K562 (cell line): ENCODE measurements at regions not wholly inside any gene's neighbourhood (a gene's known extent, or its start where the extent isn't known, plus 50 kb on each side); places are given as distances from the start of the nearest gene placed in this dataset.

Experiments used
- ATAC-seq: fragments of 200-7000 bp; cut with Tn5 transposase; 3 replicates; pipeline ENCODE4 v1.9.1; 2020; ENCODE audit warnings: moderate library complexity
- BruUV-seq: library from RNA; stranded (reverse); fragments of 400-500 nt; replicated peaks from 2 replicates; lab custom pipeline; 2021; lab: Mats Ljungman, UMichigan
- CTCF ChIA-PET: fragments of 300-600 bp; formaldehyde crosslinking; extraction: SDS; loops from one replicate; lab custom pipeline; 2021; ENCODE audit warnings: low intra/inter-chr PET ratio; lab: Yijun Ruan, JAX
- POLR2A ChIA-PET: fragments of 300-600, 350-650 bp; sonication (Branson Sonifier 250); formaldehyde crosslinking; extraction: SDS; loops from one replicate; lab custom pipeline; 2021; ENCODE audit warnings: antibody characterized with exemption, inconsistent platforms; lab: Yijun Ruan, JAX
- DNase-seq, 4 experiments: peaks; one replicate each; pipeline versions ENCODE4 v3.0.0 to v3.0.0-alpha.2; 2011 to 2018; ENCODE audit warnings: low spot score in 3 of 4, mixed read lengths in 3 of 4; ENCODE audit errors: extremely low read depth in 1 of 4
- FAIRE-seq: peaks from 2 replicates; lab custom pipeline; 2011; peaks lifted over from hg19 to GRCh38; lab: Jason Lieb, UNC
- H2AFZ ChIP-seq: 2 replicates; pipeline ENCODE4 v1.6.0; 2011; ENCODE audit warnings: low read depth, low read length, control low read depth, inconsistent platforms
- H3K27ac ChIP-seq: fragments of 200-600 bp; 3 replicates; pipeline ENCODE4 v1.8.0; 2011; ENCODE audit warnings: low read depth, mild to moderate bottlenecking, control low read depth, inconsistent platforms, low read length, moderate library complexity, mixed read lengths; ENCODE audit errors: extremely low read depth
- H3K27me3 ChIP-seq, 2 experiments: fragments of 300-600 bp in 1 of 2; 2 replicates in 1 of 2; 3 replicates in 1 of 2; pipeline versions ENCODE4 v1.6.0 to v1.8.0; 2011; ENCODE audit warnings: inconsistent platforms in 2 of 2, low read length in 2 of 2, mild to moderate bottlenecking in 1 of 2, mixed read lengths in 1 of 2, moderate library complexity in 1 of 2; ENCODE audit not compliant: control insufficient read depth in 2 of 2, insufficient read depth in 2 of 2
- H3K36me3 ChIP-seq: fragments of 300-600 bp; 3 replicates; pipeline ENCODE4 v1.8.0; 2011; ENCODE audit warnings: mild to moderate bottlenecking, low read length, inconsistent platforms; ENCODE audit not compliant: control insufficient read depth, insufficient read depth
- H3K4me1 ChIP-seq, 2 experiments: fragments of 200-600 bp in 1 of 2; replicated peaks in 1 of 2; 2 replicates in 1 of 2; 3 replicates in 1 of 2; pipeline versions ENCODE4 v1.5.1 to v1.8.0; 2011; ENCODE audit warnings: inconsistent platforms in 2 of 2, low read length in 2 of 2, mild to moderate bottlenecking in 1 of 2, mixed read lengths in 1 of 2, moderate library complexity in 1 of 2; ENCODE audit not compliant: control insufficient read depth in 2 of 2, insufficient read depth in 2 of 2
- H3K4me2 ChIP-seq: 2 replicates; pipeline ENCODE4 v1.6.1; 2011; ENCODE audit warnings: low read length, control low read depth, inconsistent platforms, mixed read lengths; ENCODE audit not compliant: insufficient read depth
- H3K4me3 ChIP-seq: fragments of 200-600 bp; sonication (generic), shearing (Covaris generic); 2 replicates; pipeline ENCODE4 v1.5.1; 2016; ENCODE audit warnings: control low read depth, inconsistent platforms
- H3K79me2 ChIP-seq: fragments of 200-600 bp; 3 replicates; pipeline ENCODE4 v1.8.0; 2011; ENCODE audit warnings: low read length, inconsistent platforms; ENCODE audit not compliant: control insufficient read depth, insufficient read depth
- H3K9ac ChIP-seq, 2 experiments: 2 replicates each; pipeline versions ENCODE4 v1.6.0 to v1.6.1; 2011; ENCODE audit warnings: low read depth in 2 of 2, low read length in 2 of 2, control low read depth in 1 of 2, inconsistent platforms in 1 of 2, mild to moderate bottlenecking in 1 of 2, mixed read lengths in 1 of 2; ENCODE audit not compliant: insufficient read depth in 1 of 2
- H3K9me1 ChIP-seq: one replicate; pipeline ENCODE4 v1.6.0; 2011; ENCODE audit warnings: inconsistent platforms, mild to moderate bottlenecking, low read length, moderate library complexity; ENCODE audit not compliant: control insufficient read depth, insufficient read depth
- H3K9me3 ChIP-seq: replicated peaks from 2 replicates; pipeline ENCODE4 v1.5.1; 2011; ENCODE audit warnings: low read depth, low read length, inconsistent platforms; ENCODE audit not compliant: control insufficient read depth, insufficient read depth
- H4K20me1 ChIP-seq: replicated peaks from 2 replicates; pipeline ENCODE4 v1.6.1; 2011; ENCODE audit warnings: low read length, inconsistent platforms, mixed read lengths; ENCODE audit not compliant: control insufficient read depth, insufficient read depth
- E2F1 ChIP-seq: sonication (generic); formaldehyde crosslinking; IDR thresholded peaks from 2 replicates; pipeline ENCODE4 v1.8.1; 2023; ENCODE audit warnings: mild to moderate bottlenecking, missing genetic modification reagents, moderate library complexity
- HMGXB4 ChIP-seq: sonication (generic); formaldehyde crosslinking; IDR thresholded peaks from 2 replicates; pipeline ENCODE4 v1.8.1; 2023; ENCODE audit warnings: mild to moderate bottlenecking, missing genetic modification reagents
- MAFK ChIP-seq: IDR thresholded peaks from 2 replicates; pipeline ENCODE4 v1.6.1; 2011; ENCODE audit warnings: low read length, improper control_type of control experiment
- MNT ChIP-seq, 2 experiments: fragments of 450-650 bp; conservative IDR thresholded peaks; 2 replicates each; pipeline ENCODE4 v1.6.1; 2017; ENCODE audit warnings: mild to moderate bottlenecking in 2 of 2, moderate library complexity in 2 of 2
- RBM25 ChIP-seq: fragments of 200-400 bp; formaldehyde crosslinking; IDR thresholded peaks from 2 replicates; pipeline ENCODE4 v1.6.1; 2018; ENCODE audit warnings: low read length, low read depth, moderate library complexity; ENCODE audit not compliant: severe bottlenecking
- SMAD1 ChIP-seq: fragments of 150-350 bp; IDR thresholded peaks from 2 replicates; pipeline ENCODE4 v1.6.1; 2014; ENCODE audit warnings: low read length, low read depth; ENCODE audit not compliant: partially characterized antibody
- SNAPC5 ChIP-seq: fragments of 250-450 bp; sonication (Bioruptor Pico); IDR thresholded peaks from 2 replicates; pipeline ENCODE4 v1.8.0; 2021; ENCODE audit warnings: moderate library complexity, mild to moderate bottlenecking, inconsistent platforms
- SRF ChIP-seq, 2 experiments: fragments of 250-450, 450-650 bp in 1 of 2; sonication (Bioruptor Pico) in 1 of 2; sonication (generic) in 1 of 2; formaldehyde crosslinking; IDR thresholded peaks; 2 replicates each; pipeline versions ENCODE4 v1.5.0 to v1.5.1; 2020 to 2022; ENCODE audit warnings: mild to moderate bottlenecking in 1 of 2, missing genetic modification reagents in 1 of 2
- SRSF1 ChIP-seq: fragments of 200-400 bp; formaldehyde crosslinking; IDR thresholded peaks from 2 replicates; pipeline ENCODE4 v1.6.1; 2017; ENCODE audit warnings: mild to moderate bottlenecking, low read depth, low read length, moderate library complexity
- TCF7L2 ChIP-seq: fragments of 150-350 bp; IDR thresholded peaks from 2 replicates; pipeline ENCODE4 v1.6.1; 2016; ENCODE audit warnings: low read depth, mild to moderate bottlenecking, low read length, moderate library complexity
- WGBS: fragments of 100-300 bp; shearing (Covaris generic); methylation state at CpG from one replicate; pipeline ENCODE4 v1.1.6; 2016; ENCODE audit warnings: low coverage, mixed read lengths; ENCODE audit not compliant: insufficient coverage; ENCODE audit errors: missing lambda C conversion rate; 5-methylcytosine and 5-hydroxymethylcytosine counted together
- in situ Hi-C: fragments of 300-500 bp; cut with MboI; formaldehyde crosslinking; loops from 4 replicates; pipeline ENCODE4 v1.15.0; 2018; ENCODE audit warnings: inconsistent platforms, mixed read lengths
- intact Hi-C: fragments of 100-400 bp; cut with micrococcal nuclease; formaldehyde crosslinking; loops from 2 replicates; pipeline ENCODE4 v1.14.2; 2022
- TF ChIP-seq, protein P1 (sequence below): fragments of 250-450 bp; sonication (Bioruptor Pico); IDR thresholded peaks from 2 replicates; pipeline ENCODE4 v1.4.0; 2020; ENCODE audit warnings: mild to moderate bottlenecking
- TF ChIP-seq, protein P2 (sequence below): fragments of 450-650 bp; formaldehyde crosslinking; IDR thresholded peaks from 2 replicates; pipeline ENCODE4 v1.4.0; 2020; ENCODE audit warnings: mild to moderate bottlenecking, moderate library complexity
- TF ChIP-seq, protein P3 (sequence below): fragments of 250-450 bp; sonication (Bioruptor Pico); IDR thresholded peaks from 2 replicates; pipeline ENCODE4 v1.5.0; 2021

- ChIA-PET CTCF (no interaction called here), POLR2A (no interaction called here)
- 0% methylated on average over 1 of the region's 2 CpGs for WGBS
- in situ Hi-C loops, result no loop called here
- no peaks in the 10 kb centered on the region for H3K4me1 ChIP-seq
- DNase-seq (no peak), FAIRE-seq (no peak), ATAC-seq (no peak)
- no peaks in the 10 kb centered on the region for H3K9me1 ChIP-seq
- no peak overlapping the region for H2AFZ ChIP-seq
- no peaks in the 10 kb centered on the region for H4K20me1 ChIP-seq
- no peak overlapping the region for H3K4me3 ChIP-seq
- H3K27me3 ChIP-seq, result no peaks in the 10 kb centered on the region
- BruUV-seq, result no TSS peak
- intact Hi-C loops, result no loop called here
- H3K27ac ChIP-seq, result no peak overlapping the region
- H3K9me3 ChIP-seq, result no peaks in the 10 kb centered on the region
- no peaks in the 10 kb centered on the region for H3K36me3 ChIP-seq
- H3K79me2 ChIP-seq, result no peaks in the 10 kb centered on the region
- H3K9ac ChIP-seq, result no peak overlapping the region
- H3K4me2 ChIP-seq, result no peak overlapping the region
- TF ChIP-seq SMAD1 (no peak), HMGXB4 (CRISPR knock-in tag) (no peak), SRSF1 (no peak), MAFK (no peak), SNAPC5 (CRISPR knock-in tag) (no peak), SRF (CRISPR knock-in tag; IDR thresholded peaks at IDR 0.05) (no peak), MNT (conservative IDR thresholded peaks at IDR 0.05) (no peak), TCF7L2 (no peak), E2F1 (CRISPR knock-in tag) (no peak), RBM25 (no peak)
- TF ChIP-seq, protein P1, sequence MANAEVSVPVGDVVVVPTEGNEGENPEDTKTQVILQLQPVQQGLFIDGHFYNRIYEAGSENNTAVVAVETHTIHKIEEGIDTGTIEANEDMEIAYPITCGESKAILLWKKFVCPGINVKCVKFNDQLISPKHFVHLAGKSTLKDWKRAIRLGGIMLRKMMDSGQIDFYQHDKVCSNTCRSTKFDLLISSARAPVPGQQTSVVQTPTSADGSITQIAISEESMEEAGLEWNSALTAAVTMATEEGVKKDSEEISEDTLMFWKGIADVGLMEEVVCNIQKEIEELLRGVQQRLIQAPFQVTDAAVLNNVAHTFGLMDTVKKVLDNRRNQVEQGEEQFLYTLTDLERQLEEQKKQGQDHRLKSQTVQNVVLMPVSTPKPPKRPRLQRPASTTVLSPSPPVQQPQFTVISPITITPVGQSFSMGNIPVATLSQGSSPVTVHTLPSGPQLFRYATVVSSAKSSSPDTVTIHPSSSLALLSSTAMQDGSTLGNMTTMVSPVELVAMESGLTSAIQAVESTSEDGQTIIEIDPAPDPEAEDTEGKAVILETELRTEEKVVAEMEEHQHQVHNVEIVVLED, result no peak
- TF ChIP-seq, protein P2, sequence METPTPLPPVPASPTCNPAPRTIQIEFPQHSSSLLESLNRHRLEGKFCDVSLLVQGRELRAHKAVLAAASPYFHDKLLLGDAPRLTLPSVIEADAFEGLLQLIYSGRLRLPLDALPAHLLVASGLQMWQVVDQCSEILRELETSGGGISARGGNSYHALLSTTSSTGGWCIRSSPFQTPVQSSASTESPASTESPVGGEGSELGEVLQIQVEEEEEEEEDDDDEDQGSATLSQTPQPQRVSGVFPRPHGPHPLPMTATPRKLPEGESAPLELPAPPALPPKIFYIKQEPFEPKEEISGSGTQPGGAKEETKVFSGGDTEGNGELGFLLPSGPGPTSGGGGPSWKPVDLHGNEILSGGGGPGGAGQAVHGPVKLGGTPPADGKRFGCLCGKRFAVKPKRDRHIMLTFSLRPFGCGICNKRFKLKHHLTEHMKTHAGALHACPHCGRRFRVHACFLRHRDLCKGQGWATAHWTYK (CRISPR knock-in tag), result no peak
- TF ChIP-seq, protein P3, sequence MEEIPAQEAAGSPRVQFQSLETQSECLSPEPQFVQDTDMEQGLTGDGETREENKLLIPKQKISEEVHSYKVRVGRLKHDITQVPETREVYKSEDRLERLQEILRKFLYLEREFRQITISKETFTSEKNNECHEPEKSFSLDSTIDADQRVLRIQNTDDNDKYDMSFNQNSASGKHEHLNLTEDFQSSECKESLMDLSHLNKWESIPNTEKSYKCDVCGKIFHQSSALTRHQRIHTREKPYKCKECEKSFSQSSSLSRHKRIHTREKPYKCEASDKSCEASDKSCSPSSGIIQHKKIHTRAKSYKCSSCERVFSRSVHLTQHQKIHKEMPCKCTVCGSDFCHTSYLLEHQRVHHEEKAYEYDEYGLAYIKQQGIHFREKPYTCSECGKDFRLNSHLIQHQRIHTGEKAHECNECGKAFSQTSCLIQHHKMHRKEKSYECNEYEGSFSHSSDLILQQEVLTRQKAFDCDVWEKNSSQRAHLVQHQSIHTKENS (CRISPR knock-in tag), result no peak
These were observed 386.6 kb downstream of the PCDH20 start for GRCh38 chr13:61029064-61029463.
